AG10803 (cell line): ENCODE measurements at regions not wholly inside any gene's neighbourhood (a gene's known extent, or its start where the extent isn't known, plus 50 kb on each side); places are given as distances from the start of the nearest gene placed in this dataset.

Source experiments
- DNase-seq: peaks from one replicate; pipeline ENCODE4 v3.0.0; 2010; ENCODE audit warnings: low read depth
- H3K4me3 ChIP-seq: 2 replicates; pipeline ENCODE4 v1.5.1; 2011; ENCODE audit warnings: mild to moderate bottlenecking, low read length, control low read depth
- CTCF ChIP-seq: conservative IDR thresholded peaks from 2 replicates; pipeline ENCODE4 v1.5.1; 2011; ENCODE audit warnings: mild to moderate bottlenecking, low read length, control low read depth, inconsistent platforms

- no peak overlapping the region for H3K4me3 ChIP-seq
- DNase-seq, result no peak
- TF ChIP-seq CTCF, result no peak
Measured at GRCh38 chr6:105644691-105645090, 241.8 kb upstream of the PREP start.

- no peak for DNase-seq
- H3K4me3 ChIP-seq, result no peak overlapping the region
- TF ChIP-seq CTCF, result no peak
Measured at GRCh38 chr6:105644073-105644489, 241.2 kb upstream of the PREP start.

GRCh38 chr6:105642708-105643107 lies 239.8 kb upstream of the PREP start:
- no peak overlapping the region for H3K4me3 ChIP-seq
- DNase-seq, result peak; percentile 66
- TF ChIP-seq CTCF, result no peak

- DNase-seq, result no peak
- no peak overlapping the region for H3K4me3 ChIP-seq
- TF ChIP-seq CTCF, result no peak
Measured at GRCh38 chr6:105641504-105641903, 238.6 kb upstream of the PREP start.

- no peak overlapping the region for H3K4me3 ChIP-seq
- TF ChIP-seq CTCF, result no peak
- no peak for DNase-seq
Measured at GRCh38 chr6:105639124-105639523, 236.2 kb upstream of the PREP start.

GRCh38 chr6:105633814-105634213 lies 230.9 kb upstream of the PREP start:
- no peak for TF ChIP-seq CTCF
- no peak for DNase-seq
- no peak overlapping the region for H3K4me3 ChIP-seq

- TF ChIP-seq CTCF, result no peak
Measured at GRCh38 chr6:105628156-105628860, 225.4 kb upstream of the PREP start.

More at GRCh38 chr6:105628156-105628860, 225.4 kb upstream of the PREP start:
- no peak overlapping the region for H3K4me3 ChIP-seq
- no peak for DNase-seq
